ENCODE measurements at regions not wholly inside any gene's neighbourhood (a gene's known extent, or its start where the extent isn't known, plus 50 kb on each side); places are given as distances from the start of the nearest gene placed in this dataset.

- Histone ChIP-seq H3K27ac (no peak overlapping the region), H3K4me1 (replicated peaks in 1 of 2) (peaks cover 0 to 3% of the 10 kb centered on the region in 2 donors), H3K4me3 (no peak overlapping the region)
- in situ Hi-C loops (cut with MboI; ENCODE audit: low pct_unique_long_range_greater_than_20kb in 2 of 9, low sequenced_read_pairs in 9 of 9, unreplicated experiment in 9 of 9), result no loop called here
- WGBS, 10 experiments, result 50 to 100% (median 80%) methylated on average over 1 to 4 of the region's 4 CpGs; no CpG with 5 or more reads in 3 of the 10 experiments
- peak in 2 of 8 experiments; percentile 48 to 67 for ATAC-seq (replicated peaks in 6 of 8)
Measured at GRCh38 chr5:89277816-89278215, 394.8 kb upstream of the MEF2C start.

DNA sequence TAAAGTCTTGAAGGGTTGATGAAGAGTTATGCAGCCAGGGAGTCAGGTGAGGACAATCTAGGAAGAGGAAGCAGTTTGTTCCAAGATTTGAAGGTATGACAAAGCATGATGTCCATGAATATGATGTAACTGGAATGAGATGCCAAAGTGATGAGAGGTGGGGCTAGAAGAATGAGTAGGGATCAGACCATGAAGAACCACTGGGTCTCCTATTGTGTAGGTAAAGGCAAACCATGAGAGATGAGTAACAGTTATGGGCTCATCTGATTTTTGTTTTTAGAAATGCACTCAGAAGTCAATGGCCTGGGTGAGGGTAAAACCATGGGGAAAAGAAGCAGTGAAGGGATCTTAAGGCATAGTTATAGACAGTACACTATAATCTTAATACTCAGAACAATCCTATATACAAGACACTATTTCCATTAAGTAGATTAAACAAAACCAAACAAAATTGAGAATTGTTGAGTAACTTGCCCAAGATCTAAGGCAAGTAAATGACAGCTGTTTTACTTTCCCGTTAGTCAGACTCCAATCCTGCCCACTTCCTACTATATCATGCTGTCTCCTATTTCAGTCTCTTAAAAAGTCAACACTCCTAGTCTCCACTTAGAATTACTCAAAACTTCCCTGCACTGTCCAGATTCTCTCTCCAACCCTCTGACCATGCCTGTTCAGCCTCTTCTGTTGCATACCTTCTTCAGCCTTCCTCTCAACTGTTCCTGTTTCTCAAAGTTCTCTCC is 393.8 kb upstream of the MEF2C start:
- 13 to 100% (median 92%) methylated on average over 1 of the region's 1 CpG; no CpG with 5 or more reads in 2 of the 10 experiments for WGBS, 10 experiments
- in situ Hi-C loops (cut with MboI; ENCODE audit: low pct_unique_long_range_greater_than_20kb in 2 of 9, low sequenced_read_pairs in 9 of 9, unreplicated experiment in 9 of 9), result no loop called here
- ATAC-seq (replicated peaks in 6 of 8), result peak in 1 of 8 experiments; percentile 57

GRCh38 chr5:89275066-89275855 is 392.3 kb upstream of the MEF2C start:
- in situ Hi-C loops (cut with MboI; ENCODE audit: low pct_unique_long_range_greater_than_20kb in 2 of 9, low sequenced_read_pairs in 9 of 9, unreplicated experiment in 9 of 9), result no loop called here
- 29 to 89% (median 70%) methylated on average over 1 to 4 of the region's 4 CpGs; no CpG with 5 or more reads in 2 of the 10 experiments for WGBS, 10 experiments
- peak in 1 of 8 experiments; percentile 56 for ATAC-seq (replicated peaks in 6 of 8)
- H3K27ac ChIP-seq, result no peak overlapping the region
- H3K4me1 ChIP-seq (replicated peaks in 1 of 2), result peaks cover 0 to 3% of the 10 kb centered on the region in 2 donors
- H3K4me3 ChIP-seq, result no peak overlapping the region

More for the DNA sequence above, 393.8 kb upstream of the MEF2C start:
- H3K4me3 ChIP-seq, result no peak overlapping the region
- H3K4me1 ChIP-seq (replicated peaks in 1 of 2), result peaks cover 0 to 3% of the 10 kb centered on the region in 2 donors
- H3K27ac ChIP-seq, result no peak overlapping the region

DNA sequence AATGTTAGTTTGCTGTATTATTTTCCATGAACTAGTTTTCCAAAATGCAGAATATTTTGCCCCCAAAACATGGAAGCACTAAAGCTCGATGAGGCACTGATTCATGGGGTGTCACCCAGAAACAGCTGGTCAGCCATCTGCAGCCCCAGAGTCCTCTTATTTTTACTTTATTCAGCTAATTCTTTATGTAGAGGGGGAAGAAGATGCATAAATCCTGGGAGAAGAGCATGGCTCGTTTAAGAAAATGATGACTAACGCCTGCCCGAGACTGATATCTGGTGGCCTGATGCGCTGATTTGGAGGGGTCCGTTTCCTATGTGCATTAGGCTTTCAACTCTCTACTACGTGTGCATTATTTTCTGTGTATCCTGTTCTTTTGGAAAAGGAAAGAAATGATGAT is 390.3 kb upstream of the MEF2C start:
- 0 to 100% (median 72%) methylated on average over 1 to 7 of the region's 7 CpGs; no CpG with 5 or more reads in 2 of the 10 experiments for WGBS, 10 experiments
- H3K4me1 ChIP-seq (replicated peaks in 1 of 2), result peaks cover 0 to 3% of the 10 kb centered on the region in 2 donors
- in situ Hi-C loops (cut with MboI; ENCODE audit: low pct_unique_long_range_greater_than_20kb in 2 of 9, low sequenced_read_pairs in 9 of 9, unreplicated experiment in 9 of 9), result no loop called here
- H3K4me3 ChIP-seq, result no peak overlapping the region
- ATAC-seq (replicated peaks in 6 of 8), result peak in 2 of 8 experiments; percentile 13 to 34
- no peak overlapping the region for H3K27ac ChIP-seq

DNA sequence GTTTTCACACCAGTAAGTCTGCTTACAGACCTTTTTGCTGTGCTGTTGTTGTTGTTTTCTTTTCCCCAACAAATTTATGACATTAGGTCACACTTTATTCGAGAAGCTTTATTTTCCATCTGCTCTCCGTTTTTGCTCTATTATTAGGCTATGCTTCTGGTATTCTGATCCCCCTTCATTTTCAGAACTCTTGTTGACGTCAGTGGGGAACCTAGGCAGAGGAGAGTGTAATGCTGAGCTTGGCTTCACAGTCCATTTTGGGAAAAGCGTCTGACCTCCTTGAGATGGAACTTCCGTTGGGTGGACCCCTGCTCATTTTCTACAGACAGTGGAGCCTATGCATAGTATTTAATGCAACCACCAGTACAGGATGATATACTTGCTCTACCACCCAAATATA is 387.9 kb upstream of the MEF2C start:
- no peak for ATAC-seq (replicated peaks in 6 of 8)
- WGBS, 10 experiments, result 53 to 100% (median 85%) methylated on average over 1 to 5 of the region's 5 CpGs; no CpG with 5 or more reads in 1 of the 10 experiments
- H3K27ac ChIP-seq, result no peak overlapping the region
- H3K4me1 ChIP-seq (replicated peaks in 1 of 2), result peaks cover 0 to 3% of the 10 kb centered on the region in 2 donors
- no peak overlapping the region for H3K4me3 ChIP-seq
- in situ Hi-C loops (cut with MboI; ENCODE audit: low pct_unique_long_range_greater_than_20kb in 2 of 9, low sequenced_read_pairs in 9 of 9, unreplicated experiment in 9 of 9), result no loop called here

DNA sequence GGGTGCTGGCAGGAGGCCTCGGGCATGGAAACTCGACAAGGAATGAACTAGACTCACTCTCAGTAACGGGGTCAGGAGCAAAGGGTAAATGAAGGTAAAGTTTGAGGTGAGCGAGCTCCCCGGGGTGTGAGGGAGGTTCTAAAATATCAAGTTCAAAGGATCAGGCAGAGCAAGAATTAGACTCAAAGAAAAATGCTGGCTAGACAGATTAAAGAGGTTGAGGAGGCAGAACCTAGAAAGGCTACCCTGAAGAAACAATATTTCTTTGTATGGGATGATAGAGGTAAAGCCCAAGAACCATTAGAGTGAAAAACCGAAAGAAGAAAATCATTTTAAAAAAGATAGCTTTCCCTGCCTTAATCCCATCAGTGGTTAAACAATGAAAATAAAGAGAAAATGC is 386.7 kb upstream of the MEF2C start:
- WGBS, 10 experiments, result 55 to 92% (median 86%) methylated on average over 1 to 6 of the region's 6 CpGs
- no peak overlapping the region for H3K27ac ChIP-seq
- in situ Hi-C loops (cut with MboI; ENCODE audit: low pct_unique_long_range_greater_than_20kb in 2 of 9, low sequenced_read_pairs in 9 of 9, unreplicated experiment in 9 of 9), result no loop called here
- ATAC-seq (replicated peaks in 6 of 8), result no peak
- H3K4me1 ChIP-seq (replicated peaks in 1 of 2), result peaks cover 0 to 2% of the 10 kb centered on the region in 2 donors
- H3K4me3 ChIP-seq, result no peak overlapping the region

DNA sequence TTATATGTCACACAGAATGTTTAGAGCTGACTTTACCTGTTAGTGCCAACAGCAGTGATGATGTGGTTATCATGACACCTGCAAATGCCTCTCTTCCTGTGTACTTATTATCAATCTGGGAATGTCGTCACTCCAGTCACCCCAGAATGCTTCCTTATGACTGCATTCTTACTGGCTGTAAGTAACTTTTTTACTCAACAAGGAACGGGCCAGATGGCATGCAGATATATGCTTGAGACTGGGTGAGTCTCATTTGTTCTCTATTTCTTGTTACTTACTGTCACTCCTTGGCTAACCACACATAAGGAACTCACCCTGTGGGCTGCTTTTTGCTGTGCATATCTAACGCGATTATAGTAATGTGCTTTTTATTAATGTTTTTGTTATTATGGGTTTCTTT is 385.5 kb upstream of the MEF2C start:
- H3K4me1 ChIP-seq (replicated peaks in 1 of 2), result peaks cover 0 to 2% of the 10 kb centered on the region in 2 donors
- in situ Hi-C loops (cut with MboI; ENCODE audit: low pct_unique_long_range_greater_than_20kb in 2 of 9, low sequenced_read_pairs in 9 of 9, unreplicated experiment in 9 of 9), result no loop called here
- 25 to 100% (median 79%) methylated on average over 1 to 4 of the region's 4 CpGs; no CpG with 5 or more reads in 1 of the 10 experiments for WGBS, 10 experiments
- peak in 1 of 8 experiments; percentile 15 for ATAC-seq (replicated peaks in 6 of 8)
- H3K27ac ChIP-seq, result no peak overlapping the region
- H3K4me3 ChIP-seq, result no peak overlapping the region

- Histone ChIP-seq H3K4me1 (replicated peaks in 1 of 2) (peaks cover 0 to 2% of the 10 kb centered on the region in 2 donors), H3K27ac (no peak overlapping the region), H3K4me3 (no peak overlapping the region)
- WGBS, 10 experiments, result 80 to 100% (median 93%) methylated on average over 1 to 2 of the region's 2 CpGs; no CpG with 5 or more reads in 2 of the 10 experiments
- no peak for ATAC-seq (replicated peaks in 6 of 8)
- in situ Hi-C loops (cut with MboI; ENCODE audit: low pct_unique_long_range_greater_than_20kb in 2 of 9, low sequenced_read_pairs in 9 of 9, unreplicated experiment in 9 of 9), result no loop called here
Measured at GRCh38 chr5:89267788-89268187, 384.8 kb upstream of the MEF2C start.

DNA sequence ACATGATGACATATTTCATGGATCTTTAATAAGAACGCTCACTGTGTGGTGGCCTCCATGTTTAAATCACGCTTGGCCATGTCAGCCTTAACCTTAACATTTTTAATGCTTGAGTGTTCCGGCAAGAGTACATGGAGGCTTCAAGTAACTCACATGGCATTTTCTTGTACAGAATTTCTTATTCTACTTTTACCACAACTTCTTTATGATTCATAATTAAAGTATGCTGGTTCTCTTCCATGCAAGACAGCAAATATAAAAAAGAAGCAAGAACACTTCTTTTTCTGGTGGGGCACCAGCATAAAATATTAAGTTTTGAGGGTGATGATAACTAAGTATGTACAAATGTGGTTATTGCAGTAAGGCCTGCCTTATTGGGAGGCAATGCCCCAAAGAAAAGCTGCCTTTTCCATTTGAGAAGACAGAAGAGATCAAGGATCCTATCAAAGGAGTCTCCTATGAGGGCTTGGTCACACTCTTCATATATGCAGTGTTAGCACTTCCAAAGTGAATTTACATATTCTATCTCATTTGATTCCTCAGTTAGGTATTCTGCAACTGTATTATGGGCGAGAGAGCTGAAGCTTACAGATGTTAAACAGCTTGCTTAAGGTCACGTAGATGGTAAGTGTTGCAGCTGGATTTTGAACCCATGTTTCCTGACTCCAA is 382.7 kb upstream of the MEF2C start:
- H3K4me3 ChIP-seq, result no peak overlapping the region
- H3K4me1 ChIP-seq (replicated peaks in 1 of 2), result peaks cover 0 to 2% of the 10 kb centered on the region in 2 donors
- in situ Hi-C loops (cut with MboI; ENCODE audit: low pct_unique_long_range_greater_than_20kb in 2 of 9, low sequenced_read_pairs in 9 of 9, unreplicated experiment in 9 of 9), result no loop called here
- H3K27ac ChIP-seq, result no peak overlapping the region
- peak in 2 of 8 experiments; percentile 89 to 90 for ATAC-seq (replicated peaks in 6 of 8)
- WGBS, 10 experiments, result 10 to 100% (median 88%) methylated on average over 2 to 5 of the region's 5 CpGs

GRCh38 chr5:89263846-89264245 is 380.9 kb upstream of the MEF2C start:
- 80 to 100% (median 100%) methylated on average over 1 of the region's 1 CpG; no CpG with 5 or more reads in 1 of the 10 experiments for WGBS, 10 experiments
- Histone ChIP-seq H3K4me1 (replicated peaks in 1 of 2) (peaks cover 0 to 2% of the 10 kb centered on the region in 2 donors), H3K4me3 (no peak overlapping the region), H3K27ac (no peak overlapping the region)
- ATAC-seq (replicated peaks in 6 of 8), result no peak
- in situ Hi-C loops (cut with MboI; ENCODE audit: low pct_unique_long_range_greater_than_20kb in 2 of 9, low sequenced_read_pairs in 9 of 9, unreplicated experiment in 9 of 9), result no loop called here

GRCh38 chr5:89262030-89262429 is 379.0 kb upstream of the MEF2C start:
- in situ Hi-C loops (cut with MboI; ENCODE audit: low pct_unique_long_range_greater_than_20kb in 2 of 9, low sequenced_read_pairs in 9 of 9, unreplicated experiment in 9 of 9), result no loop called here
- peaks cover 0 to 2% of the 10 kb centered on the region in 2 donors for H3K4me1 ChIP-seq (replicated peaks in 1 of 2)
- WGBS, 10 experiments, result 69 to 100% (median 91%) methylated on average over 1 to 4 of the region's 4 CpGs; no CpG with 5 or more reads in 4 of the 10 experiments
- ATAC-seq (replicated peaks in 6 of 8), result no peak
- H3K4me3 ChIP-seq, result no peak overlapping the region
- no peak overlapping the region for H3K27ac ChIP-seq

GRCh38 chr5:89260254-89260653 is 377.3 kb upstream of the MEF2C start:
- no peak overlapping the region for H3K4me3 ChIP-seq
- ATAC-seq (replicated peaks in 6 of 8), result no peak
- H3K4me1 ChIP-seq (replicated peaks in 1 of 2), result no peaks in the 10 kb centered on the region
- 48 to 100% (median 71%) methylated on average over 1 to 3 of the region's 3 CpGs for WGBS, 10 experiments
- in situ Hi-C loops (cut with MboI; ENCODE audit: low pct_unique_long_range_greater_than_20kb in 2 of 9, low sequenced_read_pairs in 9 of 9, unreplicated experiment in 9 of 9), result no loop called here
- H3K27ac ChIP-seq, result no peak overlapping the region
